ENCODE measurements at regions not wholly inside any gene's neighbourhood (a gene's known extent, or its start where the extent isn't known, plus 50 kb on each side); places are given as distances from the start of the nearest gene placed in this dataset.

GRCh38 chr5:110256298-110256697 lies 470.2 kb downstream of the TMEM232 start:
- Histone ChIP-seq H3K4me2 (no peak overlapping the region), H3K4me3 (no peak overlapping the region), H3K9me3 (no peaks in the 10 kb centered on the region), H3K4me1 (no peaks in the 10 kb centered on the region), H3K27ac (no peak overlapping the region)
- TF ChIP-seq HOXB13 (CRISPR knock-in tag; IDR thresholded peaks at IDR 0.05; ENCODE audit: low read depth) (no peak), SMC3 (IDR thresholded peaks at IDR 0.05) (no peak), RNF2 (IDR thresholded peaks at IDR 0.05; ENCODE audit: borderline replicate concordance, low read depth) (no peak), BCL3 (IDR thresholded peaks at IDR 0.05) (no peak), HMGXB4 (CRISPR knock-in tag; IDR thresholded peaks at IDR 0.05; ENCODE audit: borderline replicate concordance) (no peak), RAD21 (conservative IDR thresholded peaks at IDR 0.05 in 1 of 2, IDR thresholded peaks at IDR 0.05 in 1 of 2) (no peak), JUNB (IDR thresholded peaks at IDR 0.05) (no peak), POLR2AphosphoS2 (conservative IDR thresholded peaks at IDR 0.05; ENCODE audit: low read length) (no peak), RARB (CRISPR knock-in tag; IDR thresholded peaks at IDR 0.05) (no peak), CHD2 (IDR thresholded peaks at IDR 0.05; ENCODE audit: low read length, partially characterized antibody) (no peak), BHLHE40 (IDR thresholded peaks at IDR 0.05; ENCODE audit: low read depth, low read length) (no peak), HOXA7 (CRISPR knock-in tag; IDR thresholded peaks at IDR 0.05) (no peak)
- TF ChIP-seq, protein P1, sequence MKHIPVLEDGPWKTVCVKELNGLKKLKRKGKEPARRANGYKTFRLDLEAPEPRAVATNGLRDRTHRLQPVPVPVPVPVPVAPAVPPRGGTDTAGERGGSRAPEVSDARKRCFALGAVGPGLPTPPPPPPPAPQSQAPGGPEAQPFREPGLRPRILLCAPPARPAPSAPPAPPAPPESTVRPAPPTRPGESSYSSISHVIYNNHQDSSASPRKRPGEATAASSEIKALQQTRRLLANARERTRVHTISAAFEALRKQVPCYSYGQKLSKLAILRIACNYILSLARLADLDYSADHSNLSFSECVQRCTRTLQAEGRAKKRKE (CRISPR knock-in tag; IDR thresholded peaks at IDR 0.05; ENCODE audit: low read depth), result no peak
- POLR2A ChIA-PET, result no interaction called here
- no peak for FAIRE-seq
- ATAC-seq, result no peak
- 34% methylated on average over 2 of the region's 2 CpGs for WGBS (ENCODE audit: missing lambda C conversion rate)
- CTCF ChIA-PET, result no interaction called here
- no peak for DNase-seq (ENCODE audit: low read depth in 1 of 2, low spot score in 1 of 2)

GRCh38 chr5:110257971-110258370 lies 468.5 kb downstream of the TMEM232 start:
- Histone ChIP-seq H3K4me3 (no peak overlapping the region), H3K4me1 (no peaks in the 10 kb centered on the region), H3K4me2 (no peak overlapping the region), H3K27ac (no peak overlapping the region), H3K9me3 (no peaks in the 10 kb centered on the region)
- TF ChIP-seq, protein P2, sequence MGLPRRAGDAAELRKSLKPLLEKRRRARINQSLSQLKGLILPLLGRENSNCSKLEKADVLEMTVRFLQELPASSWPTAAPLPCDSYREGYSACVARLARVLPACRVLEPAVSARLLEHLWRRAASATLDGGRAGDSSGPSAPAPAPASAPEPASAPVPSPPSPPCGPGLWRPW (IDR thresholded peaks at IDR 0.05), result no peak
- no peak for TF ChIP-seq GATA3 (IDR thresholded peaks at IDR 0.05; ENCODE audit: borderline replicate concordance)
- no peak for TF ChIP-seq REST (IDR thresholded peaks at IDR 0.05)
- no peak for TF ChIP-seq RARB (CRISPR knock-in tag; IDR thresholded peaks at IDR 0.05)
- no peak for TF ChIP-seq NR3C1 (IDR thresholded peaks at IDR 0.05)
- no peak for TF ChIP-seq MAFK (IDR thresholded peaks at IDR 0.05; ENCODE audit: partially characterized antibody)
- TF ChIP-seq JUN (IDR thresholded peaks at IDR 0.05), result no peak
- TF ChIP-seq HEYL (CRISPR knock-in tag; IDR thresholded peaks at IDR 0.05), result no peak
- TF ChIP-seq NFE2L2 (conservative IDR thresholded peaks at IDR 0.05; ENCODE audit: low read length), result no peak
- TF ChIP-seq, protein P1 (CRISPR knock-in tag; IDR thresholded peaks at IDR 0.05; ENCODE audit: low read depth), result no peak
- no peak for TF ChIP-seq EHF (CRISPR knock-in tag; IDR thresholded peaks at IDR 0.05)
- FAIRE-seq, result no peak
- ATAC-seq, result no peak
- 7% methylated on average over 6 of the region's 6 CpGs for WGBS (ENCODE audit: missing lambda C conversion rate)
- POLR2A ChIA-PET, result no interaction called here
- DNase-seq (ENCODE audit: low read depth in 1 of 2, low spot score in 1 of 2), result no peak
- CTCF ChIA-PET, result no interaction called here
